ENCODE measurements at regions not wholly inside any gene's neighbourhood (a gene's known extent, or its start where the extent isn't known, plus 50 kb on each side); places are given as distances from the start of the nearest gene placed in this dataset.

GRCh38 chr2:23114299-23114698 lies 270.7 kb upstream of the KLHL29 start:
- 60% methylated on average over 1 of the region's 1 CpG; no CpG with 5 or more reads in 1 of the 2 experiments for WGBS, 2 experiments (ENCODE audit: insufficient coverage in 2 of 2)
- Histone ChIP-seq H3K36me3 (ENCODE audit: control insufficient read depth, insufficient read depth, low read length) (no peaks in the 10 kb centered on the region), H3K9me3 (ENCODE audit: control insufficient read depth, low read length) (no peaks in the 10 kb centered on the region), H3K4me3 (ENCODE audit: extremely low read depth, insufficient read depth, low read length, poor library complexity, severe bottlenecking) (no peak overlapping the region), H3K4me1 (ENCODE audit: control insufficient read depth, insufficient read depth, low read length, poor library complexity, severe bottlenecking) (no peaks in the 10 kb centered on the region), H3K27ac (ENCODE audit: low read depth, low read length, severe bottlenecking) (no peak overlapping the region)

DNA sequence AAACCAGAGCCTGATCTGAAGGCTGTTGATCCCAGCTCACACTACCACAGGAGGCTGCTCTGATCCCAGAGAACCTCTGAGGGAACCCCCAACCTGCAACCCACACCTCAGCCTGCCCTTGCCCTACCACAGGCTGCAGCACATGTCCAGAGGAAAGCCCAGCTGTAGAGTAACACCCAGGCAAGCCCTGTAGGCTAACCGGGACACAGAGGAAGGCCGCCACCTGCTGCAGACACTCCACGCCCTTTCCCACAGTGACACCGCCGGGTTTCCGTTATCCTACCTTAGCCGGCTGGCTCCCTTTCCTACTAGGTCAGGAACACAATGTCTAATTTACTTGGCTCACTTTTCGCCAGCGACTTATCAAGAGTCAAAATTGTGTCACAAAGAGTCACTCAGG lies 266.7 kb upstream of the KLHL29 start:
- H3K9me3 ChIP-seq (ENCODE audit: control insufficient read depth, low read length): no peaks in the 10 kb centered on the region
- H3K27ac ChIP-seq (ENCODE audit: low read depth, low read length, severe bottlenecking): no peak overlapping the region
- H3K4me1 ChIP-seq (ENCODE audit: control insufficient read depth, insufficient read depth, low read length, poor library complexity, severe bottlenecking): no peaks in the 10 kb centered on the region
- 92 to 96% methylated on average over 9 of the region's 9 CpGs for WGBS, 2 experiments (ENCODE audit: insufficient coverage in 2 of 2)
- no peak overlapping the region for H3K4me3 ChIP-seq (ENCODE audit: extremely low read depth, insufficient read depth, low read length, poor library complexity, severe bottlenecking)
- no peaks in the 10 kb centered on the region for H3K36me3 ChIP-seq (ENCODE audit: control insufficient read depth, insufficient read depth, low read length)

DNA sequence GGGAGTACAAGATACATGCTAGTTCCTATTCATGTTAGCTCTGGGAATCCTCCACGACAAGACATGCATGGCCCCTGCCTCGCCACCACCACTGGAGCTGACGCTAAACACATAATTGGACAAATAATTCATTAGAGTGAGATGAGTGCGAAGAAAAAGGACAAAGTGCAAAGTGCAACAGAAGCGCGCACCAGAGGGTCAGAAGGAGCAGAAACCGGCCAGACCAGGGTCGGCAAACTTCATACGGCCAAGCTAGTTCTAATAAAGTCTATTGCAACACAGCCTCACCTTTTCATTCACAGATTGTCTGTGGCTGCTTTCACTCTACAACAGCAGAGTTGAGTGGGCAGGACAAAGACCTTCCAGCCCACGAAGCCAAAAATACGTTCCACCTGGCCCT lies 266.1 kb upstream of the KLHL29 start:
- Histone ChIP-seq H3K9me3 (ENCODE audit: control insufficient read depth, low read length) (no peaks in the 10 kb centered on the region), H3K4me1 (ENCODE audit: control insufficient read depth, insufficient read depth, low read length, poor library complexity, severe bottlenecking) (no peaks in the 10 kb centered on the region), H3K4me3 (ENCODE audit: extremely low read depth, insufficient read depth, low read length, poor library complexity, severe bottlenecking) (no peak overlapping the region), H3K36me3 (ENCODE audit: control insufficient read depth, insufficient read depth, low read length) (no peaks in the 10 kb centered on the region), H3K27ac (ENCODE audit: low read depth, low read length, severe bottlenecking) (no peak overlapping the region)
- WGBS, 2 experiments (ENCODE audit: insufficient coverage in 2 of 2): 82 to 89% methylated on average over 9 to 11 of the region's 11 CpGs

GRCh38 chr2:23120161-23120560 lies 264.8 kb upstream of the KLHL29 start:
- 88 to 100% methylated on average over 2 to 4 of the region's 4 CpGs for WGBS, 2 experiments (ENCODE audit: insufficient coverage in 2 of 2)
- Histone ChIP-seq H3K9me3 (ENCODE audit: control insufficient read depth, low read length) (no peaks in the 10 kb centered on the region), H3K36me3 (ENCODE audit: control insufficient read depth, insufficient read depth, low read length) (no peaks in the 10 kb centered on the region), H3K4me1 (ENCODE audit: control insufficient read depth, insufficient read depth, low read length, poor library complexity, severe bottlenecking) (no peaks in the 10 kb centered on the region), H3K4me3 (ENCODE audit: extremely low read depth, insufficient read depth, low read length, poor library complexity, severe bottlenecking) (no peak overlapping the region), H3K27ac (ENCODE audit: low read depth, low read length, severe bottlenecking) (no peak overlapping the region)

DNA sequence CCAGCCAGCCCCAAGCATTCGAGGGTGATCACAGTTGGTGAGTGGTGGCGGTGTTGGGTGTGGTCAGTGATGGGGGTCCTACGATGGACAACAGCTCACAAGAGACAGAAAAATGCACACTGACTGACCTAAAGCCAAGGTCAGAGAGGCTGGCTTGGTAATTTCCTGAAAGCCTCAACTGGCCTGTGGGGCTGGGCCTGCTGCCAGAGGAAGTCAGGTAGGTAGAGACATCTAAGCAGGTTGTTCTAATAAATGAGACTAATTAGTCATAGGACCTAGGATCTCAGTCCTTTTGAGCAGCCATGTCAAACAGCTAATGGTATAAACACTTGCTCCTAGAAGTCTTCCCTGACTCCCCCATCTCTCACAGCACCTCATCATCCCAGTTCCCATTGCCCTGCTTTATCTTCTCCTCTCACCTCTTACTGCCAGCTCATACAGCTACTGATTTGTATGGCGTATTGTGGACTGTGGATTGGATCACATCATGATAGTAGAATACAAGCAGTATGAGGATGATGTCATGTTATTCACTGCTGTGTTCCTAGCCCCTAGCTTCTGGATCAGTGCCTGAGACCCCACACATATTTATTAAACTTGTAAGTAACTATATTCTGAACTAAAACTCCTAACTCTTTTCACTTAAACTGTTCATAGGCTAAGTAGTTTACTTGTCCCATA lies 262.9 kb upstream of the KLHL29 start:
- Histone ChIP-seq H3K27ac (ENCODE audit: low read depth, low read length, severe bottlenecking) (no peak overlapping the region), H3K4me1 (ENCODE audit: control insufficient read depth, insufficient read depth, low read length, poor library complexity, severe bottlenecking) (no peaks in the 10 kb centered on the region), H3K36me3 (ENCODE audit: control insufficient read depth, insufficient read depth, low read length) (no peaks in the 10 kb centered on the region), H3K9me3 (ENCODE audit: control insufficient read depth, low read length) (no peaks in the 10 kb centered on the region), H3K4me3 (ENCODE audit: extremely low read depth, insufficient read depth, low read length, poor library complexity, severe bottlenecking) (no peak overlapping the region)
- WGBS, 2 experiments (ENCODE audit: insufficient coverage in 2 of 2): 70 to 95% methylated on average over 2 to 3 of the region's 4 CpGs

DNA sequence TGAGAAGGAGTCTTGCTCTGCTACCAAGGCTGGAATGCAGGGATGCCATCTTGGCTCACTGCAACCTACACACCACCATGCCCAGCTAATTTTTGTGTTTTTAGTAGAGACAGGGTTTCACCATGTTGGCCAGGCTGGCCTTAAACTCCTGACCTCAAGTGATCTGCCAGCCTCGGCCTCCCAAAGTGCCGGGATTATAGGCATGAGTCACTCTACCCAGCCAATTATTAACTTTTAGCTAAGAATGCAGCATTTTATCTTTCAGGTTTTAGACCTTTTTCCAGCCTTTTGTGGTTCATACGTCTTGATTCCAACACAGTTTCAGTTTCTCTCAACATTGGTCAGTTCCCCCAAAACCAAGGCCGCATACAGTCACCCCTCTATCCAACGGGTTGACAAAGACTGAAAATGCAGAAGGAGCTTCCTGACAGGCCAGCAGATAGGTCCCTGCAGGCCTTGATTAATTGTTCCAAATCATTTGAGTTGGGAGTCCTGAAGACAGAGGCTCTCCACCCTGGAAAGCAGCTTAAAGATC lies 262.2 kb upstream of the KLHL29 start:
- H3K9me3 ChIP-seq (ENCODE audit: control insufficient read depth, low read length): no peaks in the 10 kb centered on the region
- 83 to 94% methylated on average over 3 to 4 of the region's 5 CpGs for WGBS, 2 experiments (ENCODE audit: insufficient coverage in 2 of 2)
- H3K36me3 ChIP-seq (ENCODE audit: control insufficient read depth, insufficient read depth, low read length): no peaks in the 10 kb centered on the region
- no peak overlapping the region for H3K4me3 ChIP-seq (ENCODE audit: extremely low read depth, insufficient read depth, low read length, poor library complexity, severe bottlenecking)
- H3K4me1 ChIP-seq (ENCODE audit: control insufficient read depth, insufficient read depth, low read length, poor library complexity, severe bottlenecking): no peaks in the 10 kb centered on the region
- H3K27ac ChIP-seq (ENCODE audit: low read depth, low read length, severe bottlenecking): no peak overlapping the region

GRCh38 chr2:23123686-23124085 lies 261.3 kb upstream of the KLHL29 start:
- Histone ChIP-seq H3K4me3 (ENCODE audit: extremely low read depth, insufficient read depth, low read length, poor library complexity, severe bottlenecking) (no peak overlapping the region), H3K4me1 (ENCODE audit: control insufficient read depth, insufficient read depth, low read length, poor library complexity, severe bottlenecking) (no peaks in the 10 kb centered on the region), H3K27ac (ENCODE audit: low read depth, low read length, severe bottlenecking) (no peak overlapping the region), H3K9me3 (ENCODE audit: control insufficient read depth, low read length) (no peaks in the 10 kb centered on the region), H3K36me3 (ENCODE audit: control insufficient read depth, insufficient read depth, low read length) (no peaks in the 10 kb centered on the region)
- WGBS, 2 experiments (ENCODE audit: insufficient coverage in 2 of 2): 92% methylated on average over 2 of the region's 2 CpGs; no CpG with 5 or more reads in 1 of the 2 experiments

DNA sequence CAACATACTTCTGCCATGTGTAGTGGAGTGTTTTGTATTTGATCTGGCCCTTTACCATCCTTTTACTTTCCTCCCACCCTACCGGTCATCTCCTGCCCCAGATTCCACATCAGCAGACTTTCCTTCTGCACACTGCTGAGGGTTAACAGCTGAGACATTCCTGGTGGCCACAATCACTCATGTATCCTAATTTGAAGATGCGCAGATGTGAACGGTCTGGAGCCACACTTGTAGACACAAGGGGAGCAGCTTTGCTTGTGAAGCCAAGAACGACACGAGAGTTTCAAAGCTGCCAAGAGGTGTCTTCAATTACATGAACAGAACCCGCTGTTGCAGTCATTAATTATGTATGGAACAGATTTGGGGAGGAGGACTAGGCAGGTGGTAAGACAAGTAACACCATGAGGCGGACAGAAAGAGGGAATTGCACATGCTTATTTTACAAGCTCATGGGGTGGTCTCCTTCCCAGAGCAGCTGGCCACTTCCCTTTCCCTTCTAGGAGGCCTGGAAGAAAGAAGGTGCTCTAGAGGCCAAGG lies 260.7 kb upstream of the KLHL29 start:
- 94 to 98% methylated on average over 5 to 7 of the region's 7 CpGs for WGBS, 2 experiments (ENCODE audit: insufficient coverage in 2 of 2)
- Histone ChIP-seq H3K36me3 (ENCODE audit: control insufficient read depth, insufficient read depth, low read length) (no peaks in the 10 kb centered on the region), H3K4me1 (ENCODE audit: control insufficient read depth, insufficient read depth, low read length, poor library complexity, severe bottlenecking) (no peaks in the 10 kb centered on the region), H3K4me3 (ENCODE audit: extremely low read depth, insufficient read depth, low read length, poor library complexity, severe bottlenecking) (no peak overlapping the region), H3K9me3 (ENCODE audit: control insufficient read depth, low read length) (no peaks in the 10 kb centered on the region), H3K27ac (ENCODE audit: low read depth, low read length, severe bottlenecking) (no peak overlapping the region)

DNA sequence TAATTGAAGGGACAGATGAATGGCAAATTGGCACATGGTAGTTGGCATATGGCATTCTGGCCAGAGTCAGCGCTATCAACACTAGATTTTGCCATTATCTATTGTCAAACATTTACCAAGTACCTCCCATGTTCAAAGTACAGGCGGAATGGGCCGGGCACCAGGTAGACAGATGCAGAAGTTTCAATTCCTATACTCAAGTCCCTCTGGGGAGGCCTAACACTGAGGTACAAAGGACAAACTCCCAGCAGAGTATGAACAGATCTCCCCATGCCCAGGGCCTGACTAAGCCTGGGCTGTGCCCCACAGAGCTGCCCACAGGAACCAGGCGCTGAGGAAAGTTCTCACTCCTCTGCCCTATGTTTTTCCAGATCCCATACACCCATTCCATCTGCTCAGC lies 257.5 kb upstream of the KLHL29 start:
- H3K4me1 ChIP-seq (ENCODE audit: control insufficient read depth, insufficient read depth, low read length, poor library complexity, severe bottlenecking): no peaks in the 10 kb centered on the region
- no peaks in the 10 kb centered on the region for H3K36me3 ChIP-seq (ENCODE audit: control insufficient read depth, insufficient read depth, low read length)
- H3K9me3 ChIP-seq (ENCODE audit: control insufficient read depth, low read length): no peaks in the 10 kb centered on the region
- no peak overlapping the region for H3K4me3 ChIP-seq (ENCODE audit: extremely low read depth, insufficient read depth, low read length, poor library complexity, severe bottlenecking)
- WGBS, 2 experiments (ENCODE audit: insufficient coverage in 2 of 2): 71 to 74% methylated on average over 1 to 4 of the region's 4 CpGs
- no peak overlapping the region for H3K27ac ChIP-seq (ENCODE audit: low read depth, low read length, severe bottlenecking)

DNA sequence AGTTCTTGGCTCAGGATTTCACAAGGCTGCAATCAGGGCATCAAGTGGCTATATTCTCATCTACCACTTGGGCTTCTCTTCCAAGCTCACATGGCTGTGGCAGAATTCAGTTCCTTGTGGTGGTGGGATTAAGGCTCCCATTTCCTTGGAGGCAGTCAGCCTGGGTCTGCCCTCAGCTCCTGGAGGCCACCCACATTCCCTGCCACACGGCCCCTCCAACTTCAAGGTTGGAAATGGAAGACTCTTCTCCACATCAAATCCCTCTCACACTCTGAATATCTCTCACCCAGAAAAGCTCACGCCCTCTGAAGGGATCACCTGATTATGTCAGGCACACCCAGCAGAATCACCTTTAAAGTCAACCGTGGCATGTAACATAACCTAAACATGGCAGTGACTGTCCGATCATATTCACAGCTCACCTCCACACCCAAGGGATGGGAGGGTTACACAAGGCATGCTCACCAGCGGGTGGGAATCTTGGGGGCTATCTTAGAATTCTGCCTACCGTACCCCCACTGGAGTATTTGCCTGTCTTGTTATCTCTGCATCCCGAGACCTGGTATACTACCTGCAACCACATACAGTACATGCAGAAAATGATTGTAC lies 256.2 kb upstream of the KLHL29 start:
- Histone ChIP-seq H3K9me3 (ENCODE audit: control insufficient read depth, low read length) (no peaks in the 10 kb centered on the region), H3K4me1 (ENCODE audit: control insufficient read depth, insufficient read depth, low read length, poor library complexity, severe bottlenecking) (no peaks in the 10 kb centered on the region), H3K4me3 (ENCODE audit: extremely low read depth, insufficient read depth, low read length, poor library complexity, severe bottlenecking) (no peak overlapping the region), H3K27ac (ENCODE audit: low read depth, low read length, severe bottlenecking) (no peak overlapping the region), H3K36me3 (ENCODE audit: control insufficient read depth, insufficient read depth, low read length) (no peaks in the 10 kb centered on the region)
- WGBS, 2 experiments (ENCODE audit: insufficient coverage in 2 of 2): 92 to 97% methylated on average over 3 to 5 of the region's 7 CpGs

- no peak overlapping the region for H3K27ac ChIP-seq (ENCODE audit: low read depth, low read length, severe bottlenecking)
- 87 to 91% methylated on average over 4 of the region's 4 CpGs for WGBS, 2 experiments (ENCODE audit: insufficient coverage in 2 of 2)
- H3K36me3 ChIP-seq (ENCODE audit: control insufficient read depth, insufficient read depth, low read length): no peaks in the 10 kb centered on the region
- H3K4me1 ChIP-seq (ENCODE audit: control insufficient read depth, insufficient read depth, low read length, poor library complexity, severe bottlenecking): peaks cover 11% of the 10 kb centered on the region
- H3K9me3 ChIP-seq (ENCODE audit: control insufficient read depth, low read length): no peaks in the 10 kb centered on the region
- no peak overlapping the region for H3K4me3 ChIP-seq (ENCODE audit: extremely low read depth, insufficient read depth, low read length, poor library complexity, severe bottlenecking)
Measured at GRCh38 chr2:23131066-23131575, 253.9 kb upstream of the KLHL29 start.
